Osteoblast (primary cell): ENCODE measurements at regions not wholly inside any gene's neighbourhood (a gene's known extent, or its start where the extent isn't known, plus 50 kb on each side); places are given as distances from the start of the nearest gene placed in this dataset.
"Not testable (repeated sequence)": the region's sequence is repeated elsewhere in the genome, so short reads cannot be mapped to it uniquely, and the experiment has no call there.

Experiments used
- DNase-seq: peaks from one replicate; pipeline ENCODE4 v3.0.0; 2011; ENCODE audit warnings: low spot score, mixed read lengths; ENCODE audit not compliant: insufficient read length; ENCODE audit errors: missing footprints
- H2AFZ ChIP-seq: 2 replicates; pipeline ENCODE4 v1.6.0; 2011; ENCODE audit warnings: mild to moderate bottlenecking, low read length
- H3K27ac ChIP-seq: 2 replicates; pipeline ENCODE4 v1.5.1; 2011; ENCODE audit warnings: mild to moderate bottlenecking, low read depth, low read length, moderate library complexity
- H3K27me3 ChIP-seq: 2 replicates; pipeline ENCODE4 v1.6.0; 2012; ENCODE audit warnings: mild to moderate bottlenecking, control low read depth, inconsistent platforms, low read length, moderate library complexity; ENCODE audit not compliant: insufficient read depth
- H3K36me3 ChIP-seq: 2 replicates; pipeline ENCODE4 v1.5.1; 2011; ENCODE audit warnings: mild to moderate bottlenecking, low read length, control low read depth, moderate library complexity; ENCODE audit not compliant: insufficient read depth
- H3K4me1 ChIP-seq: 2 replicates; pipeline ENCODE4 v1.5.1; 2011; ENCODE audit warnings: mild to moderate bottlenecking, low read length, control low read depth, moderate library complexity; ENCODE audit not compliant: insufficient read depth
- H3K4me2 ChIP-seq: 2 replicates; pipeline ENCODE4 v1.6.0; 2011; ENCODE audit warnings: mild to moderate bottlenecking, low read length; ENCODE audit not compliant: insufficient read depth
- H3K4me3 ChIP-seq: fragments of 200-600 bp; sonication (generic); 3 replicates; pipeline ENCODE4 v1.5.1; 2012; ENCODE audit warnings: mild to moderate bottlenecking, low read length, inconsistent platforms; ENCODE audit not compliant: insufficient read depth
- H3K79me2 ChIP-seq: 2 replicates; pipeline ENCODE4 v1.6.0; 2012; ENCODE audit warnings: mild to moderate bottlenecking, low read length, control low read depth, inconsistent platforms; ENCODE audit not compliant: insufficient read depth
- H3K9me3 ChIP-seq: 2 replicates; pipeline ENCODE4 v1.5.1; 2011; ENCODE audit warnings: low read depth, low read length, control low read depth
- H4K20me1 ChIP-seq: 2 replicates; pipeline ENCODE4 v1.6.0; 2012; ENCODE audit warnings: mild to moderate bottlenecking, low read length, control low read depth; ENCODE audit not compliant: insufficient read depth
- CTCF ChIP-seq: IDR thresholded peaks from 2 replicates; pipeline ENCODE4 v1.5.1; 2011; ENCODE audit warnings: mild to moderate bottlenecking, low read depth, low read length, moderate library complexity; ENCODE audit errors: extremely low read depth

GRCh38 chr3:63719796-63720445, 67.4 kb downstream of the SNTN start:
- Histone ChIP-seq H3K4me2 (no peak overlapping the region), H3K27me3 (no peaks in the 10 kb centered on the region), H2AFZ (no peak overlapping the region), H3K4me1 (peaks cover 13% of the 10 kb centered on the region), H3K36me3 (no peaks in the 10 kb centered on the region), H3K27ac (no peak overlapping the region), H3K9me3 (no peaks in the 10 kb centered on the region), H4K20me1 (no peaks in the 10 kb centered on the region), H3K4me3 (no peak overlapping the region), H3K79me2 (no peaks in the 10 kb centered on the region)
- no peak for TF ChIP-seq CTCF
- no peak for DNase-seq

GRCh38 chr3:63720951-63721350, 68.5 kb downstream of the SNTN start:
- not testable (repeated sequence) for H3K4me2 ChIP-seq, H2AFZ ChIP-seq, H3K4me3 ChIP-seq, H3K9me3 ChIP-seq, H3K36me3 ChIP-seq, DNase-seq, H3K27ac ChIP-seq, H3K27me3 ChIP-seq, H4K20me1 ChIP-seq, H3K79me2 ChIP-seq
- peaks cover 23% of the 10 kb centered on the region for H3K4me1 ChIP-seq

GRCh38 chr3:63724987-63725386, 72.5 kb downstream of the SNTN start:
- TF ChIP-seq CTCF: no peak
- Histone ChIP-seq H3K4me2 (peak overlapping the region; percentile 42), H3K27me3 (no peaks in the 10 kb centered on the region), H3K27ac (peak overlapping the region; percentile 49), H3K9me3 (no peaks in the 10 kb centered on the region), H2AFZ (no peak overlapping the region), H3K4me3 (no peak overlapping the region), H3K36me3 (no peaks in the 10 kb centered on the region), H4K20me1 (no peaks in the 10 kb centered on the region), H3K79me2 (no peaks in the 10 kb centered on the region), H3K4me1 (peaks cover 28% of the 10 kb centered on the region)
- DNase-seq: peak; percentile 87

- Histone ChIP-seq H2AFZ (no peak overlapping the region), H3K79me2 (no peaks in the 10 kb centered on the region), H3K36me3 (no peaks in the 10 kb centered on the region), H3K4me3 (no peak overlapping the region), H3K4me2 (no peak overlapping the region), H3K27ac (no peak overlapping the region), H3K9me3 (no peaks in the 10 kb centered on the region), H3K27me3 (no peaks in the 10 kb centered on the region), H3K4me1 (peaks cover 22% of the 10 kb centered on the region), H4K20me1 (no peaks in the 10 kb centered on the region)
- no peak for DNase-seq
- no peak for TF ChIP-seq CTCF
Observed at GRCh38 chr3:63726656-63727055, 74.2 kb downstream of the SNTN start.
